Amygdala (tissue), 56 donors: ENCODE measurements at regions not wholly inside any gene's neighbourhood (a gene's known extent, or its start where the extent isn't known, plus 50 kb on each side); places are given as distances from the start of the nearest gene placed in this dataset.
"Not testable (repeated sequence)": the region's sequence is repeated elsewhere in the genome, so short reads cannot be mapped to it uniquely, and the experiment has no call there.

Experiments
- DNase-seq, 56 donors: peaks; one replicate each; lab custom pipeline; 2025; lab: John Stamatoyannopoulos, UW

DNA sequence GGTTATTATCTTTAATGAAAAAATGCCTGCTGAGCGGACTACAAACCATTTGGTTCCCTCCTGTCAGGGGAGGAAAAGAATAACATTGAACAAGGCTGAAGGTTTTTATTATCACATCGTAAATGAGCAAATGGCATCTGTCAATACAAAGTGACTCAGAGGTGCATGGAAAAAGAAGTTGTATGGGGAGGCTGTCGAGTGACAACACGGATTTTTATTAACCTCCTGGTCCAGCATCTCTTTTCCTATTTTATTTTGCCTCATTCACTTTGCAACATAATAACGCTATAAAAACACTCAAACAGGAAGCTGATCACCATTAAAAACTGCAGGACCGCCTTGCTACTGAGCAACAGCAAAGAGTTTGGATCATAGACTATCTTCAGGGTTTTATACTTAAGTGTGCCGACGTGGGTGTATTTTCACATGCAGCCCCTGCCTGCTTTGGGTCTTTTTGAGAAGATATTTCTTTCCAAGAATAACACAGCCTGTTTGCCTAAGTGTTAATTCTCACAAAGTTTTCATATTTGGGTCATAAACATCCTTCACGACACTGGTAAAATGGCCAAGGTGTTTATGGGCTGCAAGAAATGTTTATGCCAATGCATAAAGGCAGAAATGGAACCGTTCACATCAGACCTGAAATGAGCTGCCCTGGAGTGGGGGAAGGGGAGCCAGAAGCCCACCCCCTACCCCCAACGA is 132.1 kb upstream of the SALL4 start:
- DNase-seq, result no peak

- DNase-seq, result no peak
Measured at GRCh38 chr20:51931371-51931781, 129.1 kb upstream of the SALL4 start.

DNA sequence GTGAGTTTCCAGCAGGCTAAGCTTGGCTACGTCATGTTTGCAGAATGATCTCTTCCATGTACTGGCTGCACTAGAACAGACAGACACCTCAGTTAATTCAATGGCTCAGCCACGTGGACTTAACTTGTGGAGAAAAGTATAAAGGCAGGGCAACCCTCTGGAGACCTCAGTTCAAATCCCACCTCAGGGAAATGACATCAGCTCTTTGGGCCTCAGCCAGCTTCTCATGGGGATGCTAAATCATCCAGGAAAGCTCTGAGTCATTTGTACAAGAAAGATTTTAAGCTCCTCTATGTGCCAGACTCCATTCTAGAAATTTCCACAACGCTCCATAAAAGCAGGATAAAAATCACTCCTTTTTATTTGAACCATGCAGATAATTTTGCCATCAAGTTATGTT is 128.5 kb upstream of the SALL4 start:
- no peak for DNase-seq

GRCh38 chr20:51928931-51929330 is 126.6 kb upstream of the SALL4 start:
- DNase-seq, result no peak

DNA sequence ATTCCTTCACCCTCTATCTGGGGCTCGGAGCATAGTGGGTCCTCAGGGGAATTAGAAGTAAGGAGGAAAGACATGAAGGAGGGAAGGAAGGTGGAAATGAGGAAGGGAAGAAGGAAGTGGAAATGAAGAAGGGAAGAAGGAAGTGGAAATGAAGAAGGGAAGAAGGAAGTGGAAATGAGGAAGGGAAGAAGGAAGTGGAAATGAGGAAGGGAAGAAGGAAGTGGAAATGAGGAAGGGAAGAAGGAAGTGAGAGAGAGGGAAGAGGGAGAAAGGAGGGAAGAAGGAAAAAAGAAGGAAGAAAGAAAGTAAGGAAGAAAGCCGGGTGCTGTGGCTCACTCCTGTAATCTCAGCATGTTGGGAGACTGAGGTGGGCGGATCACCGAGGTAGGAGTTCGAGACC is 125.6 kb upstream of the SALL4 start:
- not testable (repeated sequence) for DNase-seq

DNA sequence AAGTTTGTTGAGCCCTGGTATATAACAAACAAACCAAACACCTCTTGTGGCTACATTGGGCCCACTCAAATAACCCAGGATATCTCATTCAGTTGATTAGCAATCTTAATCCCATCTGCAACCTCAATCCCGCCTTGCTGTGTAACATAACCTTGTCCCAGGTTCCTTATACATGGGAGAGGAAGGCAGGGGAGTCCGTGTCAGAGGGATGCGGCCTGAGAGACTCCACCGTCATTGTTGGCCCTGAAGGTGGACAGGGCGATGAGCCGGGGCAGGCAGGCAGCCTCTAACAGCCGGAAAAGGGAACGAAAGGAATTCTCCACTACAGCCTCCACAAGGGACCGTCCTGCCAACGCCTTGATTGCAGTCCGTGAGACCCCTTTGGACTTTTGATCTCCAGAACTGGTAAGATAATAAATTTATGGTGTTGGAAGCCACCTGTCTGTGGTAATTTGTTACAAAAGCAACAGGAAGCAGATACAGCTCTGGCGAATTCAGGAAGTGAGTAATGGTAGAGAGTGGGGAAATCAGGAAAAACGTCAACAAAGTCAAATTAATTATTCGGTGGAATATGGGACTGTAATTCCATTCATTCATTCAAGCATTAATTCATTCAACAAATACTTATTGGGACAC is 124.5 kb upstream of the SALL4 start:
- no peak for DNase-seq

- DNase-seq, result no peak
Measured at GRCh38 chr20:51924509-51924908, 122.2 kb upstream of the SALL4 start.

GRCh38 chr20:51923633-51924032 is 121.3 kb upstream of the SALL4 start:
- no peak for DNase-seq

- not testable (repeated sequence) for DNase-seq
Measured at GRCh38 chr20:51922812-51923211, 120.5 kb upstream of the SALL4 start.

DNA sequence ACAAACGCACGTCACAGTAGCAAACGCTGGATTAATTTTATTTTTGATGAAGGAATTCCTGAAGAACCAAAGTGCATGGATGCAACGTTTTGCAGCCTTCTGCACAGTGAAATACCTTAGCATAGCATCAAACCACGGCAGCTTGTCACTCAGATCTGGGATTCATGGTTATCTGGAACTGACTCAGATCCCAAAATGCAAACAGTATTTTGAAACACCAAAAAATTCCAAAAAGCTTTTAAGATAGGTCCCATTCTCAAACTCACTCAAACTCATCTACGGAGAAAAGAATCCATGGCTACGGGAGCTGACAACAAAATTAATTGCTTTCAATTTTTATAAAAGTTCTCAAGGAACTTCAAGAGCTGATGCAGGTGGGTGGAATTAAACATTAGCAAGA is 116.2 kb upstream of the SALL4 start:
- no peak for DNase-seq

DNA sequence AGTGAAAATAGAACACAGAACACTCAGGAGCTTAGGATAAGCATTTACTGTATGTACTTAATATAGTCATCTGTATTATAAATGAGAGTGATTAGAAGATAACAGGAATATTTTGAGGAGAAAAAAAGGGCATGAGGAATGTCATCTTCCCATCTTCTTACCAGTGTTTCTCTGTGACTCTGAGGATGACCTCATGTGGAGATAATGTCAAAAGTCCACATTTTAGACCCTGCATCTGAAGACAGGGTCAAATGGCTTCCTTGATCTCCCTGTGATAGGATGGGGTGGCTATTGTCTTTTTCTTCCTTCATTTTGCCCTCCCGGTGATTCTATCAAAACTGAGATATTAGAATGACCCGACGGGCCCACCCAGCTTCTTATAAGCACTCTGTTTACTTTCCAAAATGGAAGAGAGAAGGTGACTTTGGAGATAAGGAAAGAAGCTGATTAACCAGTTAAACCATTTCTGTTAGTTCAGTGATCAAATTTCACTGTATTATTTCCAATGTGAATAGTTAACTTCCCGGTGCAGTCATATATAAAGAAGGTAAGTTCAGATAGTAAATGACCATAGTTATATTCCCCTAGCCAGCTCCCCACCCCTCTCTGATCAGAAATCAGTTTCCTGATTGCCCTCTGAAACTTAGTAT is 115.7 kb upstream of the SALL4 start:
- DNase-seq, result no peak

DNA sequence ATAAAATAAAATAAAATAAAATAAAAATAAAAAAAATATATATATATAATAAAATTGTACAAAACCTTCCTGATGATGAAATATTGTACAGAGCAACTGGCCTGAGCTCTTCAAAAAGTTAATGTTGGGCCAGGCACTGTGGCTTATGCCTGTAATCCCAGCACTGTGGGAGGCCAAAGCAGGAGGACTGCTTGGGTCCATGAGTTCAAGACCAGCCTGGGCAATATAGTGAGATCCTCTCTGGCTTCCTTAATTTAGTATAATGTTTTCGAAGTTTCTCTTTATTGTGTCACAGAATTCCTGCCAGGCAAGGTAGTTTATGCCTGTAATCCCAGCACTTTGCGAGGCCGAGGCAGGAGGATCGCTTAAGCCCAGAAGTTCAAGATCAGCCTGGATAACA is 113.9 kb upstream of the SALL4 start:
- DNase-seq, result no peak

- DNase-seq, result no peak
Measured at GRCh38 chr20:51914758-51915157, 112.4 kb upstream of the SALL4 start.

DNA sequence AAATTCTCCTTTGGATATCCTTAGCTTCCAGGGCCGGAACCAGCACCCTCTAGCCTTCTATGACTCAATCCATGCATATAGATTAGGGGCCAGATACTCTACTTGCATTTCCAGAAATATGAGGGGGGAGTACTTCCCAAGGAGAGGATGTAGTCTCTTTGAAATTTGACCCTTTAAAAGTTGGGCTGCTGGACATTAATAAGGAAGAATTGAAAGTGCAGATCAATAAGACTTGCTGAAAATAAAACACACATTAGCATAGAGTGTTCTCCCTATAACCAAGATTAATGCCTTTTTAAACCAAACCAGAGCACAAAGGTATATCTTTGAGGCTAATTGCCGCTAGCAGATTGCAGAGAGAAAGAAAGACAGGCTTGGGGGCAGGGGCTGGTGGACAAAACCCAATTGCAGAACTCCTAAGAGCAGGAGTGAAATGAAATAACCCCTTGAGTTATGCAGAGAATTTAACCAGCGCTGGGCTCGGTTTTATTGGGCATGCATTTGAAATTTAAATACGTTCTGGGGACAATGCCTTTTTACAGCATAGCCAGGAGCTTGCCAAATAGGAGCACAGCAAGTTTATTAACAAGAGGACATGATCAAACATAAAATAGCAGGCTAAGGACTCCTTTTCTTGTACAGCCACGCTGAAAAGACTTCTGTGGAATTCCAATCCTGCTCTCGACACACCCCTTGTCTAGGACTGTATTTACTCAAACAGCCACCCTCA is 108.2 kb upstream of the SALL4 start:
- DNase-seq, result no peak

DNA sequence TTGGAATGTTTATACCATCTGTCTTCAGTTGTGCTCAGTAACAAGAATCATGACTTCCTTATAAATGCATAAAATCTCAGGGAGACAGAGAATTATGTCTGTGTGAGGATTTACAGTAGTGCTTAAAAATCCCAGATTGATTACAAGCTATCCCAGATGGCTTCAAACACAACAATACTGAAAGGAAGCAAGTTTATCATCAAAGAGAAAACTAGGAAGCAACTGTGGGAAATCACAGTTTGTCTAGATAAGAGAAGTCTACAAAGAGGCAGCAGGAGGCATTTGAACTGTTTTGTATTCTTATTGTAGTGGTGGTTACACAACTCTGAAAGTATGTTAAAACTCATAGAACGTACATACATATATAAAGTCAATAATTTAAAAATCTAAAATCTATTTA is 104.4 kb upstream of the SALL4 start:
- no peak for DNase-seq

DNA sequence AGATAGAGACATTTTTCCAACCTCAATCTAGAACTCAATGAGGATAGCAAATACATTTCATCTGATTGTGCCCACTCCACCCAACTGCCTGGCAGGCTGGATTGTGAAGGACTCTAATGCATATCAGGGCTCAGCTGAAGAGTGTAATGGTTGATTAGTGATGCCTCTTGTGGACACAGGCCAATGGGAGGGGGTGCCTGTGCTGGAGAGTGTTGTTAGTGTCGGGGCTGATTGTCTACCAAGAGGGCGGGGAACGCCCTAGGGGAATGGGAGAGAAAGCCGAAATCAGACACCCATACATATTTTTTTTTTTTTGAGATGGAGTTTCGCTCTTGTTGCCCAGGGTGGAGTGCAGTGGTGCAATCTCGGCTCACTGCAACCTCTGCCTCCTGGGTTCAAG is 103.7 kb upstream of the SALL4 start:
- no peak for DNase-seq

- no peak for DNase-seq
Measured at GRCh38 chr20:51902933-51903332, 100.6 kb upstream of the SALL4 start.

DNA sequence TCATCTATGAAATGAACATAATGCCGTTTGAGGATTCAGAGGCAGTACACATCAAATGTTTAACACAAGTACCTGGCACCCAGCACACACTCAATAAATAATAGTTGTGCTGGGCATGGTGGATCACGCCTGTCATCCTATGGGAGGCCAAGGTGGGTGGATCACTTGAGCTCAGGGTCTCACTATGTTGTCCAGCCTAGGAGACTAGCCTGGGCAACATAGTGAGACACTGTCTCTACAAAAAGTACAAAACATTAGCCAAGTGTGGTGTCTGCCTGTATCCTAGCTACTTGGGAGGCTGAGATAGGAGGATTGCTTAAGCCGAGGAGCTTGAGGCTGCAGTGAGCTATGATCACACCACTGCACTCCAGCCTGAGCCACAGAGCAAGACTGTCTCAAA is 98.1 kb upstream of the SALL4 start:
- DNase-seq, result no peak

DNA sequence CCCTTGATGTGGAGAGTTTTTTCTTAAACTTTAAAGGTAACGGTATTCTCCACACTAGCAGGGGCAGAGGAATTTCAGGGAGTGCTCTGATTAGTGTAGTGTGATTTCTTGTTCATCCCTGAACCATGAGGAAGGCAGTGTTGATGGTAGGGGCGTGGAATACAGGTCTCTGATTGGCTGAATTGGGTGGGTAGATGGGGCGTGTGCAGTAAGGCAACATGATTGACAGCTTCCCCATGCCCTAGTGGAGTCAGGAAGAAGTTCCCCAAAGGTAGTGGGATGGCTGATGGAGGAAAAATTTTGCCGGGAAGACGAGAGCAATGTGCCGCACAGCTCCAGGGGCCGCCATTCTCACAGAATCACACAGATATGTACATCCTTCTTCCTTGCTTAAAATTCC is 97.4 kb upstream of the SALL4 start:
- DNase-seq, result no peak

DNA sequence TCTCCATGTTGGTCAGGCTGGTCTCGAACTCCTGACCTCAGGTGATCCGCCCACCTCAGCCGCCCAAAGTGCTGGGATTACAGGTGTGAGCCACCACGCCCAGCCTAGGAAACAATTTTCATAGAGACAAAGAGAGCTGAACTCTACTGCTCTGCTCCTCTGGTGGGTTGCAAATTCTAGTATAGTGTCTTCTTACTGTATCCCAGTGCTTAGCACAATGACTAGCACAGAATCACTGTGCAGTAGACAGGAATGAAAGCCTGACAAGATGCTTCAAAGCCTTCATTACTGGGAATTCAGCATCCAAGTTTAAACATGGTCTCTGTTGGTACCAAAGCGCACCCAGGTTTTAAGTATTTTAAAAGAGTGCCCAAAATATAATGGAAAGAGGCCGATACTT is 96.5 kb upstream of the SALL4 start:
- DNase-seq, result no peak

DNA sequence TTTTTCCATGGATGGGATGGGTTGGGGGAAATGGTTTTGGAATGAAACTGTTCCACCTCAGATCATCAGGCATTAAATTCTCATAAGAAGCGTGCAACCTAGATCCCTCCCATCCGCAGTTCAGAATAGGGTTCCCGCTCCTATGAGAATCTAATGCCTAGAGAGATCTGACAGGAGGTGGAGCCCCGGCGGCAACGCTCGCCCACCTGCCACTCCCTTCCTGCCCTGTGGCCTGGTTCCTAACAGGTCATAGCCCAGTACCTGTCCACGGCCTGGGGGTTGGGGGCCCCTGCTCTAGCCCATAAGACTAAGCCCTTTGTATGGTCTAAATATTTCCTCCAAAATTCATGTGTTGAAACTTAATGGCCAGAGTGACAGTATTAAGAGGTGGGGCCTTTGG is 92.3 kb upstream of the SALL4 start:
- DNase-seq, result no peak
